ENCODE measurements at regions not wholly inside any gene's neighbourhood (a gene's known extent, or its start where the extent isn't known, plus 50 kb on each side); places are given as distances from the start of the nearest gene placed in this dataset.

DNA sequence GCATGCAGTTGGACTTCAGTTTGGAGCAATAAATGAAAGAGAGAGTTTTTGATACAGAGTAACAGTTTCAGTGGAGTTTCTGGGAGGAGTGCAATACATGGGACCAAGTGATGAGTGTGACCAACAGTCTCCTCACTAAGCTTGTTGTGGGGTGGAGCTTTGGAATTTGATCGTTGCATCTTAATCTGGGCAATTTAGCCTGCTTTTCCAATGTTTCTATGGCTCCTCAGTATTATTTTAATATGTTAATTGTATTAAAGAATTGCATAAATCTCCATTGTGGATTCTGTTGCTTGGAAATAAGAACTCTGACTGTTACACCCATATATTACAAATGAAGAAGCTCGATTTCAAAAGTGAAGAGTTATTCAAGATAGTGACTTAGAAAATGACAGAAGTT, 446.6 kb upstream of the LRATD1 start:
- Mint-ChIP-seq H3K27ac (ENCODE audit: unreplicated experiment) (no peak overlapping the region), H3K4me1 (ENCODE audit: unreplicated experiment) (no peaks in the 10 kb centered on the region), H3K27me3 (ENCODE audit: unreplicated experiment) (no peaks in the 10 kb centered on the region), H3K36me3 (ENCODE audit: low read depth, unreplicated experiment) (no peaks in the 10 kb centered on the region), H3K4me3 (ENCODE audit: unreplicated experiment) (no peak overlapping the region), H3K9me3 (ENCODE audit: unreplicated experiment) (no peaks in the 10 kb centered on the region)
- no peak for DNase-seq (ENCODE audit: low spot score)
- TF ChIP-seq, protein P1, sequence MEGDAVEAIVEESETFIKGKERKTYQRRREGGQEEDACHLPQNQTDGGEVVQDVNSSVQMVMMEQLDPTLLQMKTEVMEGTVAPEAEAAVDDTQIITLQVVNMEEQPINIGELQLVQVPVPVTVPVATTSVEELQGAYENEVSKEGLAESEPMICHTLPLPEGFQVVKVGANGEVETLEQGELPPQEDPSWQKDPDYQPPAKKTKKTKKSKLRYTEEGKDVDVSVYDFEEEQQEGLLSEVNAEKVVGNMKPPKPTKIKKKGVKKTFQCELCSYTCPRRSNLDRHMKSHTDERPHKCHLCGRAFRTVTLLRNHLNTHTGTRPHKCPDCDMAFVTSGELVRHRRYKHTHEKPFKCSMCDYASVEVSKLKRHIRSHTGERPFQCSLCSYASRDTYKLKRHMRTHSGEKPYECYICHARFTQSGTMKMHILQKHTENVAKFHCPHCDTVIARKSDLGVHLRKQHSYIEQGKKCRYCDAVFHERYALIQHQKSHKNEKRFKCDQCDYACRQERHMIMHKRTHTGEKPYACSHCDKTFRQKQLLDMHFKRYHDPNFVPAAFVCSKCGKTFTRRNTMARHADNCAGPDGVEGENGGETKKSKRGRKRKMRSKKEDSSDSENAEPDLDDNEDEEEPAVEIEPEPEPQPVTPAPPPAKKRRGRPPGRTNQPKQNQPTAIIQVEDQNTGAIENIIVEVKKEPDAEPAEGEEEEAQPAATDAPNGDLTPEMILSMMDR (IDR thresholded peaks at IDR 0.05; ENCODE audit: unreplicated experiment) = no peak

- Mint-ChIP-seq H3K27ac (ENCODE audit: unreplicated experiment) (no peak overlapping the region), H3K4me1 (ENCODE audit: unreplicated experiment) (no peaks in the 10 kb centered on the region), H3K36me3 (ENCODE audit: low read depth, unreplicated experiment) (no peaks in the 10 kb centered on the region), H3K27me3 (ENCODE audit: unreplicated experiment) (no peaks in the 10 kb centered on the region), H3K9me3 (ENCODE audit: unreplicated experiment) (no peaks in the 10 kb centered on the region), H3K4me3 (ENCODE audit: unreplicated experiment) (no peak overlapping the region)
- no peak for DNase-seq (ENCODE audit: low spot score)
- TF ChIP-seq, protein P1 (IDR thresholded peaks at IDR 0.05; ENCODE audit: unreplicated experiment) = no peak
These were observed 444.1 kb upstream of the LRATD1 start for GRCh38 chr2:14188446-14188845.

DNA sequence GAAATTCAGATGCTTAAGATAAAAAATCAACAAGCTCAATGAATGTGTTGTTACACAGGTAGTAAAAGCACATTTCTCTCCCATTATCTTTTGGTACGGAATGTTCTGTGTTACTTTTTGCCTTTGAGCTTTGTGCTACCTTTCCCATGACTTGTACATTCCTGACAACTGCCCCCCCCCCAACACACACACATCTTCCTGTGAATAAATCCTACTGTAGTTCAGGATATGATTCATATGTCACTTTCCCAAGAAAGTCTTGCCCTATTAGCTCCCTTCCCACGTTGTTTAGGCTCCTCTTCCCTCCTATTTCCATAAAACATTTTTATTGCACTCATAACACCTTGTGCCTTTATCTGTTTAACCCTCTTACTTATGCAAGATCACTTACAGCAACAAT, 442.6 kb upstream of the LRATD1 start:
- Mint-ChIP-seq H3K9me3 (ENCODE audit: unreplicated experiment) (no peaks in the 10 kb centered on the region), H3K36me3 (ENCODE audit: low read depth, unreplicated experiment) (no peaks in the 10 kb centered on the region), H3K4me1 (ENCODE audit: unreplicated experiment) (no peaks in the 10 kb centered on the region), H3K27ac (ENCODE audit: unreplicated experiment) (no peak overlapping the region), H3K27me3 (ENCODE audit: unreplicated experiment) (no peaks in the 10 kb centered on the region), H3K4me3 (ENCODE audit: unreplicated experiment) (no peak overlapping the region)
- no peak for DNase-seq (ENCODE audit: low spot score)
- TF ChIP-seq, protein P1 (IDR thresholded peaks at IDR 0.05; ENCODE audit: unreplicated experiment) = no peak

DNA sequence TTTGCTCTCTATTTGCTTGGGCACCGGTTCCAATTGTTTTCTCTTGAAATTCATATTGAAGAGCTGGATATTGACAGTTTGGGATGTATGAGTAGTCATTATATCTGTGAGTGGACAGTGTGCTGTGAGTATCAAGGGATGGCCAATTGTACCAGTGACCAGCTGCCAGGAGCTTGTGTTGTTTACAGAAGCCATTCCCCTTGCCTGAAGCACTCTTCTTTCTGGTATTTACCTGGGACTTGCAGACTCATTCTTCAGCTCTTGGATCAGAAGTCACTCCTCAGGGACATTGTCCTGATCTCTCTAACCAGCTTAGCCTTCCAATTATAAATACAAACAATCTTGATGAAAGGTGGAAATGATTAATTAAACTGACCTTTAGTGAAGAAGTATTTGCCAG, 438.3 kb upstream of the LRATD1 start:
- Mint-ChIP-seq H3K27me3 (ENCODE audit: unreplicated experiment) (no peaks in the 10 kb centered on the region), H3K36me3 (ENCODE audit: low read depth, unreplicated experiment) (no peaks in the 10 kb centered on the region), H3K4me3 (ENCODE audit: unreplicated experiment) (no peak overlapping the region), H3K4me1 (ENCODE audit: unreplicated experiment) (peaks cover 5% of the 10 kb centered on the region), H3K9me3 (ENCODE audit: unreplicated experiment) (no peaks in the 10 kb centered on the region), H3K27ac (ENCODE audit: unreplicated experiment) (no peak overlapping the region)
- TF ChIP-seq, protein P1 (IDR thresholded peaks at IDR 0.05; ENCODE audit: unreplicated experiment) = no peak
- DNase-seq (ENCODE audit: low spot score) = no peak

- no peaks in the 10 kb centered on the region for H3K9me3 Mint-ChIP-seq (ENCODE audit: unreplicated experiment)
- no peaks in the 10 kb centered on the region for H3K27me3 Mint-ChIP-seq (ENCODE audit: unreplicated experiment)
- no peak overlapping the region for H3K4me3 Mint-ChIP-seq (ENCODE audit: unreplicated experiment)
- TF ChIP-seq, protein P1 (IDR thresholded peaks at IDR 0.05; ENCODE audit: unreplicated experiment) = no peak
- peak overlapping the region; percentile 9 for H3K27ac Mint-ChIP-seq (ENCODE audit: unreplicated experiment)
- no peak for DNase-seq (ENCODE audit: low spot score)
- H3K4me1 Mint-ChIP-seq (ENCODE audit: unreplicated experiment) = peaks cover 5% of the 10 kb centered on the region
- no peaks in the 10 kb centered on the region for H3K36me3 Mint-ChIP-seq (ENCODE audit: low read depth, unreplicated experiment)
These were observed 435.2 kb upstream of the LRATD1 start for GRCh38 chr2:14197293-14197692.
